OCI-LY1 (cell line): ENCODE measurements at regions not wholly inside any gene's neighbourhood (a gene's known extent, or its start where the extent isn't known, plus 50 kb on each side); places are given as distances from the start of the nearest gene placed in this dataset.

Experiments
- H2AFZ ChIP-seq: fragments of 200-600 bp; sonication (generic), shearing (Covaris generic); 2 replicates; pipeline ENCODE4 v1.6.0; 2014; ENCODE audit warnings: antibody characterized with exemption, mild to moderate bottlenecking, low read length
- H3F3A ChIP-seq: fragments of 200-600 bp; sonication (generic), shearing (Covaris generic); 2 replicates; pipeline ENCODE4 v1.6.0; 2014; ENCODE audit warnings: mild to moderate bottlenecking, antibody characterized with exemption, low read length, moderate library complexity; ENCODE audit not compliant: insufficient read depth
- H3K27ac ChIP-seq: fragments of 200-600 bp; sonication (generic); 2 replicates; pipeline ENCODE4 v1.5.1; 2014; ENCODE audit warnings: low read length, mixed run types, mild to moderate bottlenecking, low read depth; ENCODE audit not compliant: poor library complexity, severe bottlenecking
- H3K27me3 ChIP-seq: fragments of 200-600 bp; sonication (generic); 2 replicates; pipeline ENCODE4 v1.6.0; 2014; ENCODE audit warnings: antibody characterized with exemption, mild to moderate bottlenecking, low read length, moderate library complexity; ENCODE audit not compliant: insufficient read depth
- H3K36me3 ChIP-seq: fragments of 200-600 bp; sonication (generic); 2 replicates; pipeline ENCODE4 v1.6.1; 2014; ENCODE audit warnings: mild to moderate bottlenecking, antibody characterized with exemption, low read length, moderate library complexity, mixed read lengths; ENCODE audit not compliant: insufficient read depth
- H3K4me1 ChIP-seq: fragments of 200-600 bp; sonication (generic); 2 replicates; pipeline ENCODE4 v1.5.1; 2014; ENCODE audit warnings: mild to moderate bottlenecking, low read length, moderate library complexity; ENCODE audit not compliant: insufficient read depth, severe bottlenecking
- H3K4me2 ChIP-seq: fragments of 200-600 bp; sonication (generic), shearing (Covaris generic); 2 replicates; pipeline ENCODE4 v1.6.1; 2014; ENCODE audit warnings: low read length
- H3K4me3 ChIP-seq: fragments of 200-600 bp; sonication (generic); 2 replicates; pipeline ENCODE4 v1.5.1; 2014; ENCODE audit warnings: low read length, low read depth, mild to moderate bottlenecking, mixed read lengths; ENCODE audit not compliant: poor library complexity, severe bottlenecking
- H3K79me2 ChIP-seq: fragments of 200-600 bp; shearing (Covaris generic); 2 replicates; pipeline ENCODE4 v1.6.1; 2016; ENCODE audit warnings: mixed run types, low read length, mixed read lengths; ENCODE audit not compliant: insufficient read depth
- H3K9ac ChIP-seq: fragments of 200-600 bp; sonication (generic), shearing (Covaris generic); 2 replicates; pipeline ENCODE4 v1.6.1; 2014; ENCODE audit warnings: mild to moderate bottlenecking, low read length, mixed read lengths
- H3K9me2 ChIP-seq: fragments of 200-600 bp; sonication (generic), shearing (Covaris generic); 2 replicates; pipeline ENCODE4 v1.6.1; 2014; ENCODE audit warnings: low read depth, mild to moderate bottlenecking, low read length, mixed read lengths
- H3K9me3 ChIP-seq: fragments of 200-600 bp; shearing (Covaris generic); 2 replicates; pipeline ENCODE4 v1.6.1; 2014; ENCODE audit warnings: low read length, mixed read lengths
- H4K20me1 ChIP-seq: fragments of 200-600 bp; sonication (generic), shearing (Covaris generic); 2 replicates; pipeline ENCODE4 v1.6.0; 2016; ENCODE audit warnings: mild to moderate bottlenecking, low read length; ENCODE audit not compliant: insufficient read depth
- EZH2 ChIP-seq: fragments of 200-600 bp; sonication (generic), shearing (Covaris generic); IDR thresholded peaks from 2 replicates; pipeline ENCODE4 v1.8.0; 2017; ENCODE audit warnings: borderline replicate concordance, mixed run types, mild to moderate bottlenecking, antibody characterized with exemption, low read length, moderate library complexity, mixed read lengths
- TF ChIP-seq, protein P1 (sequence below): fragments of 200-600 bp; sonication (generic), shearing (Covaris generic); IDR thresholded peaks from 2 replicates; pipeline ENCODE4 v1.5.1; 2017; ENCODE audit warnings: mild to moderate bottlenecking, antibody characterized with exemption, low read length, moderate library complexity, mixed read lengths

DNA sequence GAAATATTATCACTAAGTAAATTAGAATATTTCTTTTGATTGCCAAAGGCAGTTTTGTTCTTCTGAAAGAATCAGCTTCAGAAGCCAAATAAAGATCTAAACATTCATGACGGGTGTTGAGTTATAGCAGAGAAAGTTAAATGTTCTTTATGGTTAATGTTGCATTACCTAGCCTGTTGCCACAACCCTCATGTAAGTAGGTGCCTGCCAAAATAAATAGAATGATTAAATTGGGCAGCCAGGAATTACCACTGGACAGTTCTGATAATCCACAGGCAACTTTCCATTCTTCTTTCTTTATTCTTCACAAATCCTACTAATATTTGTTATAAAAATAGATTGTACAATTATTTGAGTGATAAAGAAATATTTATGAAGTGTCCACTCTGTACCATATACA lies 217.9 kb upstream of the NRIP1 start:
- Histone ChIP-seq H3K79me2 (no peaks in the 10 kb centered on the region), H3K4me3 (no peak overlapping the region), H3K36me3 (no peaks in the 10 kb centered on the region), H3F3A (no peaks in the 10 kb centered on the region), H3K9me2 (no peaks in the 10 kb centered on the region), H2AFZ (no peak overlapping the region), H3K9ac (no peak overlapping the region), H3K4me1 (no peaks in the 10 kb centered on the region), H3K4me2 (no peak overlapping the region), H3K27me3 (no peaks in the 10 kb centered on the region), H3K9me3 (no peaks in the 10 kb centered on the region), H3K27ac (no peak overlapping the region), H4K20me1 (no peaks in the 10 kb centered on the region)
- no peak for TF ChIP-seq EZH2
- TF ChIP-seq, protein P1, sequence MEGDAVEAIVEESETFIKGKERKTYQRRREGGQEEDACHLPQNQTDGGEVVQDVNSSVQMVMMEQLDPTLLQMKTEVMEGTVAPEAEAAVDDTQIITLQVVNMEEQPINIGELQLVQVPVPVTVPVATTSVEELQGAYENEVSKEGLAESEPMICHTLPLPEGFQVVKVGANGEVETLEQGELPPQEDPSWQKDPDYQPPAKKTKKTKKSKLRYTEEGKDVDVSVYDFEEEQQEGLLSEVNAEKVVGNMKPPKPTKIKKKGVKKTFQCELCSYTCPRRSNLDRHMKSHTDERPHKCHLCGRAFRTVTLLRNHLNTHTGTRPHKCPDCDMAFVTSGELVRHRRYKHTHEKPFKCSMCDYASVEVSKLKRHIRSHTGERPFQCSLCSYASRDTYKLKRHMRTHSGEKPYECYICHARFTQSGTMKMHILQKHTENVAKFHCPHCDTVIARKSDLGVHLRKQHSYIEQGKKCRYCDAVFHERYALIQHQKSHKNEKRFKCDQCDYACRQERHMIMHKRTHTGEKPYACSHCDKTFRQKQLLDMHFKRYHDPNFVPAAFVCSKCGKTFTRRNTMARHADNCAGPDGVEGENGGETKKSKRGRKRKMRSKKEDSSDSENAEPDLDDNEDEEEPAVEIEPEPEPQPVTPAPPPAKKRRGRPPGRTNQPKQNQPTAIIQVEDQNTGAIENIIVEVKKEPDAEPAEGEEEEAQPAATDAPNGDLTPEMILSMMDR: no peak

DNA sequence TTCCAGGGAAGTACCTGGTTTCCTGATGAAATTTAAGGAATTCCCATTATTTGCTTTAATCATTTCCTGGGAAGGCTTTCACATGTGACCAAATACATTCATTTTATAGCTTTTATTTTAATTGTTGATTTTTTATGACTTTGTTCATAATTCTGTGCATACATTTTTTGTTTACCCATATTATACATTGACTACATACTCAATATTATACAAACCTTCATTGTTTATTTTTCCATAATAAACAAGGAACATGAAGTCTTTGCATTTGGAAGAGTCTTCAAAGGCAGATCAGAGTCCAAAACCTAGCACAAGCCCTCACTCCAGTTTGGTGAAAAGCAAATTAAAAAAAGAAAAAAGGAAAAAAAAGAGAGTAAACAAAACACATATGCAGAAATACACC lies 218.3 kb upstream of the NRIP1 start:
- Histone ChIP-seq H3K9ac (no peak overlapping the region), H3K4me1 (no peaks in the 10 kb centered on the region), H2AFZ (no peak overlapping the region), H3K4me2 (no peak overlapping the region), H3K79me2 (no peaks in the 10 kb centered on the region), H3F3A (no peaks in the 10 kb centered on the region), H3K9me2 (no peaks in the 10 kb centered on the region), H3K4me3 (no peak overlapping the region), H3K36me3 (no peaks in the 10 kb centered on the region), H3K9me3 (no peaks in the 10 kb centered on the region), H3K27ac (no peak overlapping the region), H4K20me1 (no peaks in the 10 kb centered on the region), H3K27me3 (no peaks in the 10 kb centered on the region)
- no peak for TF ChIP-seq EZH2
- TF ChIP-seq, protein P1: no peak

DNA sequence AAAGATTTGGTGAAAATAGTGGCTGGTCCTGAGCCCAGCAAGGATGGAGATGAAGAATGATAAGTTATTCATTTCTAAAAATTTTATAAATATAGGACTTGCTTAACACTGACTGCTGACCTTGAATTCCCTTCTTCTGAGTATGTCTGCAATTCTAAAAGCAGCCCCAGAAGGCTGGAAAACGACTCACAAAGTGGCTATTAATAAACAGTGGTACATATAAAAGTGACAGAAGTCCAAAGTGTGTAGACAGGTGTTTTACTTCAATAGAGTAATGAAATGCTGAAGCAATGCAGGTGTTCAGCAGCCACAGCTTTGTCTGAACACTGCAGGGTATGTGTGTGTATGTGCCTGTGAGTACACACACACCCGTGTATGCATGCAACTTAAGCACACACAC lies 219.0 kb upstream of the NRIP1 start:
- H3K9me2 ChIP-seq: no peaks in the 10 kb centered on the region
- no peaks in the 10 kb centered on the region for H4K20me1 ChIP-seq
- TF ChIP-seq, protein P1: no peak
- no peak for TF ChIP-seq EZH2
- H2AFZ ChIP-seq: no peak overlapping the region
- H3K9me3 ChIP-seq: no peaks in the 10 kb centered on the region
- H3K79me2 ChIP-seq: no peaks in the 10 kb centered on the region
- H3K27ac ChIP-seq: no peak overlapping the region
- H3K4me1 ChIP-seq: no peaks in the 10 kb centered on the region
- no peak overlapping the region for H3K4me2 ChIP-seq
- no peaks in the 10 kb centered on the region for H3K36me3 ChIP-seq
- no peaks in the 10 kb centered on the region for H3F3A ChIP-seq
- H3K27me3 ChIP-seq: no peaks in the 10 kb centered on the region
- H3K4me3 ChIP-seq: no peak overlapping the region
- H3K9ac ChIP-seq: no peak overlapping the region
